Liver (tissue), 8 donors: ENCODE measurements at regions not wholly inside any gene's neighbourhood (a gene's known extent, or its start where the extent isn't known, plus 50 kb on each side); places are given as distances from the start of the nearest gene placed in this dataset.

ENCODE experiments used
- DNase-seq: peaks from one replicate; pipeline ENCODE4 v3.0.0-alpha.2; 2017; ENCODE audit warnings: low spot score
- H3K27ac ChIP-seq, 2 donors: one replicate each; pipeline ENCODE4 v1.7.0; 2013; ENCODE audit warnings: inconsistent platforms in 2 of 2, low read length in 2 of 2, control low read depth in 1 of 2, low read depth in 1 of 2, mild to moderate bottlenecking in 1 of 2
- H3K27me3 ChIP-seq, 4 donors: one replicate each; pipeline versions ENCODE4 v1.6.1 to v1.7.0; 2013; ENCODE audit warnings: low read length in 3 of 4, inconsistent platforms in 1 of 4, mild to moderate bottlenecking in 1 of 4, moderate library complexity in 1 of 4; ENCODE audit not compliant: control insufficient read depth in 4 of 4, insufficient read depth in 4 of 4
- H3K36me3 ChIP-seq, 4 donors: one replicate each; pipeline versions ENCODE4 v1.6.1 to v1.7.0; 2013; ENCODE audit warnings: low read length in 3 of 4, mild to moderate bottlenecking in 3 of 4, low read depth in 1 of 4, moderate library complexity in 1 of 4; ENCODE audit not compliant: control insufficient read depth in 4 of 4, insufficient read depth in 3 of 4
- H3K4me1 ChIP-seq, 4 donors: one replicate each; pipeline versions ENCODE4 v1.6.1 to v1.7.0; 2013; ENCODE audit warnings: low read length in 3 of 4, mild to moderate bottlenecking in 3 of 4, moderate library complexity in 1 of 4; ENCODE audit not compliant: control insufficient read depth in 4 of 4, insufficient read depth in 4 of 4
- H3K4me3 ChIP-seq, 3 donors: one replicate each; pipeline versions ENCODE4 v1.6.1 to v1.7.0; 2013; ENCODE audit warnings: low read length in 3 of 3, control low read depth in 1 of 3, low read depth in 1 of 3, mild to moderate bottlenecking in 1 of 3
- H3K9ac ChIP-seq, 2 donors: one replicate each; pipeline ENCODE4 v1.7.0; 2013; ENCODE audit warnings: low read length in 2 of 2, mild to moderate bottlenecking in 2 of 2, moderate library complexity in 2 of 2, control low read depth in 1 of 2, low read depth in 1 of 2
- H3K9me3 ChIP-seq, 4 donors: one replicate each; pipeline versions ENCODE4 v1.6.1 to v1.7.0; 2013; ENCODE audit warnings: low read length in 3 of 4; ENCODE audit not compliant: control insufficient read depth in 4 of 4
- EGR1 ChIP-seq, 2 donors: IDR thresholded peaks; 2 replicates each; pipeline ENCODE4 v1.6.1; 2016 to 2018; ENCODE audit warnings: antibody characterized with exemption in 2 of 2, low read depth in 2 of 2
- FOXA1 ChIP-seq: IDR thresholded peaks from 2 replicates; pipeline ENCODE4 v1.6.1; 2016; ENCODE audit warnings: antibody characterized with exemption
- FOXA2 ChIP-seq: IDR thresholded peaks from 2 replicates; pipeline ENCODE4 v1.6.1; 2016; ENCODE audit warnings: antibody characterized with exemption
- GABPA ChIP-seq, 2 donors: IDR thresholded peaks in 1 of 2; conservative IDR thresholded peaks in 1 of 2; 2 replicates each; pipeline ENCODE4 v1.6.1; 2016; ENCODE audit warnings: antibody characterized with exemption in 2 of 2, mild to moderate bottlenecking in 1 of 2, moderate library complexity in 1 of 2
- HNF4A ChIP-seq, 2 donors: conservative IDR thresholded peaks; 2 replicates each; pipeline ENCODE4 v1.6.1; 2016; ENCODE audit warnings: antibody characterized with exemption in 2 of 2, mild to moderate bottlenecking in 2 of 2
- HNF4G ChIP-seq: IDR thresholded peaks from 2 replicates; pipeline ENCODE4 v1.6.1; 2016; ENCODE audit warnings: antibody characterized with exemption
- JUND ChIP-seq, 2 donors: IDR thresholded peaks; 2 replicates each; pipeline ENCODE4 v1.6.1; 2016; ENCODE audit warnings: antibody characterized with exemption in 2 of 2
- NR2F2 ChIP-seq: IDR thresholded peaks from 2 replicates; pipeline ENCODE4 v1.6.1; 2016; ENCODE audit warnings: antibody characterized with exemption
- RAD21 ChIP-seq, 2 donors: IDR thresholded peaks; 2 replicates each; pipeline ENCODE4 v1.6.1; 2016; ENCODE audit warnings: antibody characterized with exemption in 2 of 2, mild to moderate bottlenecking in 2 of 2
- RXRA ChIP-seq, 2 donors: IDR thresholded peaks; 2 replicates each; pipeline ENCODE4 v1.6.1; 2017 to 2018; ENCODE audit warnings: antibody characterized with exemption in 2 of 2, mild to moderate bottlenecking in 1 of 2
- SP1 ChIP-seq: IDR thresholded peaks from 2 replicates; pipeline ENCODE4 v1.6.1; 2018; ENCODE audit warnings: antibody characterized with exemption, mild to moderate bottlenecking
- TAF1 ChIP-seq: conservative IDR thresholded peaks from 2 replicates; pipeline ENCODE4 v1.6.1; 2016; ENCODE audit warnings: antibody characterized with exemption, mild to moderate bottlenecking
- YY1 ChIP-seq: IDR thresholded peaks from 2 replicates; pipeline ENCODE4 v1.6.1; 2016; ENCODE audit warnings: antibody characterized with exemption, mild to moderate bottlenecking
- WGBS: extraction: QIAGEN DNeasy Blood & Tissue Kit; methylation state at CpG from one replicate; pipeline ENCODE4 v1.1.7; 2013; 5-methylcytosine and 5-hydroxymethylcytosine counted together
- TF ChIP-seq, protein P1 (sequence below): IDR thresholded peaks from 2 replicates; pipeline ENCODE4 v1.6.1; 2016; ENCODE audit warnings: antibody characterized with exemption
- TF ChIP-seq, protein P2 (sequence below): fragments of 150-350 bp; IDR thresholded peaks from 2 replicates; pipeline ENCODE4 v1.5.1; 2017; ENCODE audit warnings: improper control_type of control experiment, low read depth, low read length; ENCODE audit not compliant: missing input control
- TF ChIP-seq, protein P3 (sequence below): IDR thresholded peaks from 2 replicates; pipeline ENCODE4 v1.6.1; 2016; ENCODE audit warnings: antibody characterized with exemption, mild to moderate bottlenecking
- TF ChIP-seq, protein P4 (sequence below): IDR thresholded peaks from 2 replicates; pipeline ENCODE4 v1.6.1; 2016; ENCODE audit warnings: antibody characterized with exemption
- TF ChIP-seq, protein P5 (sequence below): IDR thresholded peaks from 2 replicates; pipeline ENCODE4 v1.6.1; 2016; ENCODE audit warnings: antibody characterized with exemption
- donor health status: healthy.
- donor health status: healthy.
- donor health status: healthy.
- donor health status: healthy.
- donor health status: healthy.

DNA sequence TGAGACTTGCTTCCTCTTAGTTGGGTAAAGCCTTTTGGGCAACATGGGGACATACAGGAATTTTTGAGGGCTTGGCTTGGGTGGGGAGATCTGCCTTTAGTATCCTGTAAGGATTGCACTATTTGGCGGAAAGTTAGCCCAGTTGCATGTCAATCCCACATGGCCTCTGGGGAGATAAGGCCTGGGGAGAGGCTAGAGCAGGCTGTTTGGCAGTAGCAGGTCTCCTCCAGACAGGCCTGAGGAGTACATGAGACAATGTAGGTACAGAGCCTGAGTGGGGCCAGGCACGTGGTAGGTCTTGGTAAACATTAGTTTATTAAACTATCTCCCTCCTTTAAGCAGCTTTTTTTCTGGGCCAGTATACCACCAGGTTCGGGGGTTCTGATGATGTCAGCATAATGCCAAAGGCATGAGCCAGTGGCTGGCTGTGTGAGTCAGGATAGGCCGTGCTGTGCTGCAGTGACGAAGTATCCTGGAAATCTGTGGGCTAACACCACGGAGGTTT, 147.9 kb downstream of the VEGFA start (continued):
- TF ChIP-seq, protein P1, sequence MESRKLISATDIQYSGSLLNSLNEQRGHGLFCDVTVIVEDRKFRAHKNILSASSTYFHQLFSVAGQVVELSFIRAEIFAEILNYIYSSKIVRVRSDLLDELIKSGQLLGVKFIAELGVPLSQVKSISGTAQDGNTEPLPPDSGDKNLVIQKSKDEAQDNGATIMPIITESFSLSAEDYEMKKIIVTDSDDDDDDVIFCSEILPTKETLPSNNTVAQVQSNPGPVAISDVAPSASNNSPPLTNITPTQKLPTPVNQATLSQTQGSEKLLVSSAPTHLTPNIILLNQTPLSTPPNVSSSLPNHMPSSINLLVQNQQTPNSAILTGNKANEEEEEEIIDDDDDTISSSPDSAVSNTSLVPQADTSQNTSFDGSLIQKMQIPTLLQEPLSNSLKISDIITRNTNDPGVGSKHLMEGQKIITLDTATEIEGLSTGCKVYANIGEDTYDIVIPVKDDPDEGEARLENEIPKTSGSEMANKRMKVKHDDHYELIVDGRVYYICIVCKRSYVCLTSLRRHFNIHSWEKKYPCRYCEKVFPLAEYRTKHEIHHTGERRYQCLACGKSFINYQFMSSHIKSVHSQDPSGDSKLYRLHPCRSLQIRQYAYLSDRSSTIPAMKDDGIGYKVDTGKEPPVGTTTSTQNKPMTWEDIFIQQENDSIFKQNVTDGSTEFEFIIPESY, result no peak
- TF ChIP-seq SP1, result no peak

DNA sequence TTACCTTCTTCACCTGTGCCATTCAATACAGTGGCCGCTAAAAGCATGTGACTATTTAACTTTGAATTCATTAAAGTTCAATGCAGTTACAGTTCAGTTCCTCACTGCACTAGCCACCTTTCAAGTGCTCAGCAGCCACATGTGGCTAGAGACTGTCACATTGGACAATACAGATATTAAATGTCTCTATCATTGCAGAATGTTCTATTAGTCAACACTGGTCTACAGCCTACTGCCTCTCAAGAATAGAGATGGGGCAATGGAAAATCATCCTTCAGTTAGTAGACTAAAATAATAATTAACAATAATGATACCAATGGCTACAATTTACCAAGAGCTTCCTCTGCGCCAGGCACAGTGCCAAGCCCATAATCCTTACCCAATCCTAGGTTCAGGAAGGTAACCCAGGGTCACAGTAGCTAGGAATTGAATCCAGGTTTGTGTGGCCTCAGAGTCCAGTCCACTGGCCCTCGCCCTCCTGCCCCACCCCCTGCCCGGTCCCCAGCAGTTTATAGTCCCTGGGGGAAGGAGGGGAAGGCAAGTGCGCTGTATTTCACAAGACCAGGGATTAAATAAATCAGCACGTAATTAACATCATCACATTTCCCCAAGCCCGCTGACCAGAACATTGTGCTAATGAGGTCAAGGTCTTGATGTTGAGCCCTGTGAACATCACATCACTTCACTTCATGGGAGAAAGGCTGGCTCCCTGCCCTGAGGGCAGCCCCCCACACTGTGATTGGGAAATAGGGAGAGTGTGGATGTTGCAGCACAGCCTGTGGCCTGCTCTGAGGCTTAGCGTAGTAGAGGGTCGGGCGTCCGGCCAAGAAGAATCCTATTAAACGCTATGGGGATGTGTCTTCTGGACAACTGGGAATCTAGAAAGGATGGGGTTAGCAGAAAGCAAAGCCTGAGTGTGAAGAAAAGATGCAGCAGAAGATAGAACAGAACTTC, 147.2 kb downstream of the VEGFA start:
- no peak overlapping the region for H3K4me3 ChIP-seq
- TF ChIP-seq RAD21 (IDR thresholded peaks at IDR 0.05) (peak; percentile 51 to 68), HNF4A (conservative IDR thresholded peaks at IDR 0.05) (peak; percentile 99 to 100), TAF1 (peak; percentile 74), SP1 (peak; percentile 100), FOXA2 (peak; percentile 70), YY1 (peak; percentile 58), RXRA (IDR thresholded peaks at IDR 0.05) (peak; percentile 99), JUND (IDR thresholded peaks at IDR 0.05) (peak in 1 of 2 donors; percentile 90), GABPA (IDR thresholded peaks at IDR 0.05 in 1 of 2, conservative IDR thresholded peaks at IDR 0.05 in 1 of 2) (peak in 1 of 2 donors; percentile 45), NR2F2 (peak; percentile 96), FOXA1 (peak; percentile 77), EGR1 (IDR thresholded peaks at IDR 0.05; ENCODE audit: low read depth in 2 of 2) (peak; percentile 65 to 89), HNF4G (peak; percentile 96)
- TF ChIP-seq, protein P2, sequence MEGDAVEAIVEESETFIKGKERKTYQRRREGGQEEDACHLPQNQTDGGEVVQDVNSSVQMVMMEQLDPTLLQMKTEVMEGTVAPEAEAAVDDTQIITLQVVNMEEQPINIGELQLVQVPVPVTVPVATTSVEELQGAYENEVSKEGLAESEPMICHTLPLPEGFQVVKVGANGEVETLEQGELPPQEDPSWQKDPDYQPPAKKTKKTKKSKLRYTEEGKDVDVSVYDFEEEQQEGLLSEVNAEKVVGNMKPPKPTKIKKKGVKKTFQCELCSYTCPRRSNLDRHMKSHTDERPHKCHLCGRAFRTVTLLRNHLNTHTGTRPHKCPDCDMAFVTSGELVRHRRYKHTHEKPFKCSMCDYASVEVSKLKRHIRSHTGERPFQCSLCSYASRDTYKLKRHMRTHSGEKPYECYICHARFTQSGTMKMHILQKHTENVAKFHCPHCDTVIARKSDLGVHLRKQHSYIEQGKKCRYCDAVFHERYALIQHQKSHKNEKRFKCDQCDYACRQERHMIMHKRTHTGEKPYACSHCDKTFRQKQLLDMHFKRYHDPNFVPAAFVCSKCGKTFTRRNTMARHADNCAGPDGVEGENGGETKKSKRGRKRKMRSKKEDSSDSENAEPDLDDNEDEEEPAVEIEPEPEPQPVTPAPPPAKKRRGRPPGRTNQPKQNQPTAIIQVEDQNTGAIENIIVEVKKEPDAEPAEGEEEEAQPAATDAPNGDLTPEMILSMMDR, result peak; percentile 3
- TF ChIP-seq, protein P3, sequence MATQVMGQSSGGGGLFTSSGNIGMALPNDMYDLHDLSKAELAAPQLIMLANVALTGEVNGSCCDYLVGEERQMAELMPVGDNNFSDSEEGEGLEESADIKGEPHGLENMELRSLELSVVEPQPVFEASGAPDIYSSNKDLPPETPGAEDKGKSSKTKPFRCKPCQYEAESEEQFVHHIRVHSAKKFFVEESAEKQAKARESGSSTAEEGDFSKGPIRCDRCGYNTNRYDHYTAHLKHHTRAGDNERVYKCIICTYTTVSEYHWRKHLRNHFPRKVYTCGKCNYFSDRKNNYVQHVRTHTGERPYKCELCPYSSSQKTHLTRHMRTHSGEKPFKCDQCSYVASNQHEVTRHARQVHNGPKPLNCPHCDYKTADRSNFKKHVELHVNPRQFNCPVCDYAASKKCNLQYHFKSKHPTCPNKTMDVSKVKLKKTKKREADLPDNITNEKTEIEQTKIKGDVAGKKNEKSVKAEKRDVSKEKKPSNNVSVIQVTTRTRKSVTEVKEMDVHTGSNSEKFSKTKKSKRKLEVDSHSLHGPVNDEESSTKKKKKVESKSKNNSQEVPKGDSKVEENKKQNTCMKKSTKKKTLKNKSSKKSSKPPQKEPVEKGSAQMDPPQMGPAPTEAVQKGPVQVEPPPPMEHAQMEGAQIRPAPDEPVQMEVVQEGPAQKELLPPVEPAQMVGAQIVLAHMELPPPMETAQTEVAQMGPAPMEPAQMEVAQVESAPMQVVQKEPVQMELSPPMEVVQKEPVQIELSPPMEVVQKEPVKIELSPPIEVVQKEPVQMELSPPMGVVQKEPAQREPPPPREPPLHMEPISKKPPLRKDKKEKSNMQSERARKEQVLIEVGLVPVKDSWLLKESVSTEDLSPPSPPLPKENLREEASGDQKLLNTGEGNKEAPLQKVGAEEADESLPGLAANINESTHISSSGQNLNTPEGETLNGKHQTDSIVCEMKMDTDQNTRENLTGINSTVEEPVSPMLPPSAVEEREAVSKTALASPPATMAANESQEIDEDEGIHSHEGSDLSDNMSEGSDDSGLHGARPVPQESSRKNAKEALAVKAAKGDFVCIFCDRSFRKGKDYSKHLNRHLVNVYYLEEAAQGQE, result peak; percentile 80
- TF ChIP-seq, protein P1, result peak; percentile 95
- TF ChIP-seq, protein P4, sequence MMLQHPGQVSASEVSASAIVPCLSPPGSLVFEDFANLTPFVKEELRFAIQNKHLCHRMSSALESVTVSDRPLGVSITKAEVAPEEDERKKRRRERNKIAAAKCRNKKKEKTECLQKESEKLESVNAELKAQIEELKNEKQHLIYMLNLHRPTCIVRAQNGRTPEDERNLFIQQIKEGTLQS, result peak; percentile 78
- TF ChIP-seq, protein P5, sequence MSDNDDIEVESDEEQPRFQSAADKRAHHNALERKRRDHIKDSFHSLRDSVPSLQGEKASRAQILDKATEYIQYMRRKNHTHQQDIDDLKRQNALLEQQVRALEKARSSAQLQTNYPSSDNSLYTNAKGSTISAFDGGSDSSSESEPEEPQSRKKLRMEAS, result peak; percentile 90
- peak overlapping the region; percentile 87 to 92 for H3K27ac ChIP-seq
- H3K27me3 ChIP-seq, result no peaks in the 10 kb centered on the region
- H3K36me3 ChIP-seq, result no peaks in the 10 kb centered on the region
- H3K4me1 ChIP-seq, result peaks cover 39 to 88% (median 77%) of the 10 kb centered on the region in 4 donors
- 28% methylated on average over 12 of the region's 12 CpGs for WGBS
- peak; percentile 76 for DNase-seq
- H3K9me3 ChIP-seq, result no peaks in the 10 kb centered on the region
- peak overlapping the region in 1 of 2 donors; percentile 42 for H3K9ac ChIP-seq
